ENCODE measurements at regions not wholly inside any gene's neighbourhood (a gene's known extent, or its start where the extent isn't known, plus 50 kb on each side); places are given as distances from the start of the nearest gene placed in this dataset.
"Not testable (repeated sequence)": the region's sequence is repeated elsewhere in the genome, so short reads cannot be mapped to it uniquely, and the experiment has no call there.

- Histone ChIP-seq H3K4me3 (no peak overlapping the region), H3K9ac (ENCODE audit: low read depth in 2 of 2, low read length in 2 of 2) (no peak overlapping the region), H3K27ac (no peak overlapping the region), H3K27me3 (no peaks in the 10 kb centered on the region), H3K9me3 (no peaks in the 10 kb centered on the region), H3K36me3 (no peaks in the 10 kb centered on the region), H3K4me1 (no peaks in the 10 kb centered on the region)
- DNase-seq: no peak
- intact Hi-C loops (cut with DNase I): no loop called here
- TF ChIP-seq, protein P1, sequence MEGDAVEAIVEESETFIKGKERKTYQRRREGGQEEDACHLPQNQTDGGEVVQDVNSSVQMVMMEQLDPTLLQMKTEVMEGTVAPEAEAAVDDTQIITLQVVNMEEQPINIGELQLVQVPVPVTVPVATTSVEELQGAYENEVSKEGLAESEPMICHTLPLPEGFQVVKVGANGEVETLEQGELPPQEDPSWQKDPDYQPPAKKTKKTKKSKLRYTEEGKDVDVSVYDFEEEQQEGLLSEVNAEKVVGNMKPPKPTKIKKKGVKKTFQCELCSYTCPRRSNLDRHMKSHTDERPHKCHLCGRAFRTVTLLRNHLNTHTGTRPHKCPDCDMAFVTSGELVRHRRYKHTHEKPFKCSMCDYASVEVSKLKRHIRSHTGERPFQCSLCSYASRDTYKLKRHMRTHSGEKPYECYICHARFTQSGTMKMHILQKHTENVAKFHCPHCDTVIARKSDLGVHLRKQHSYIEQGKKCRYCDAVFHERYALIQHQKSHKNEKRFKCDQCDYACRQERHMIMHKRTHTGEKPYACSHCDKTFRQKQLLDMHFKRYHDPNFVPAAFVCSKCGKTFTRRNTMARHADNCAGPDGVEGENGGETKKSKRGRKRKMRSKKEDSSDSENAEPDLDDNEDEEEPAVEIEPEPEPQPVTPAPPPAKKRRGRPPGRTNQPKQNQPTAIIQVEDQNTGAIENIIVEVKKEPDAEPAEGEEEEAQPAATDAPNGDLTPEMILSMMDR (IDR thresholded peaks at IDR 0.05): no peak
Observed at GRCh38 chr19:30287973-30288372, 84.2 kb upstream of the ZNF536 start.

DNA sequence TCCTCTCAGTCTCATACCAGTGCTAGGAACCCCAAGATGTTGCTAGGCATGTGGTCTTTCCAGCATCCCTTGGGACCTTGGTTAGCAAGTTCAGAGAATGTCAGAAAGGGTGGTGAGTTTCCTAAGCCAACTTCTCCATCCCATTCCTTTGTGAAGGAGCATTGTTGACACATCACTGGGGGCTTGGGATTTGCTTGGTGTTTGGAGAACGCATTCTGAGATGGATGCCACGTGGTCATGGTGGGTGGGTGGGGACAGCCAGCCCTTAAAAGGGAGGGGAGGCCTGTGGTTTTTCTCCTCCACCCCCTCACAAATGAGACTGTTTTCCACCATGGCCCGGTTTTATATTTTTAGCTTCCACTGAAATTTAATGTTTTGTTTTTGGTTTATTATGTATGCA, 83.3 kb upstream of the ZNF536 start:
- Histone ChIP-seq H3K9ac (ENCODE audit: low read depth in 2 of 2, low read length in 2 of 2) (no peak overlapping the region), H3K9me3 (no peaks in the 10 kb centered on the region), H3K27ac (no peak overlapping the region), H3K4me1 (no peaks in the 10 kb centered on the region), H3K36me3 (no peaks in the 10 kb centered on the region), H3K4me3 (no peak overlapping the region), H3K27me3 (no peaks in the 10 kb centered on the region)
- TF ChIP-seq, protein P1 (IDR thresholded peaks at IDR 0.05): no peak
- intact Hi-C loops (cut with DNase I): no loop called here
- DNase-seq: no peak

GRCh38 chr19:30289336-30289735, 82.8 kb upstream of the ZNF536 start:
- Histone ChIP-seq H3K9ac (ENCODE audit: low read depth in 2 of 2, low read length in 2 of 2) (no peak overlapping the region), H3K9me3 (no peaks in the 10 kb centered on the region), H3K4me1 (no peaks in the 10 kb centered on the region), H3K4me3 (no peak overlapping the region), H3K36me3 (no peaks in the 10 kb centered on the region), H3K27me3 (no peaks in the 10 kb centered on the region), H3K27ac (no peak overlapping the region)
- intact Hi-C loops (cut with DNase I): no loop called here
- no peak for DNase-seq
- TF ChIP-seq, protein P1 (IDR thresholded peaks at IDR 0.05): no peak

DNA sequence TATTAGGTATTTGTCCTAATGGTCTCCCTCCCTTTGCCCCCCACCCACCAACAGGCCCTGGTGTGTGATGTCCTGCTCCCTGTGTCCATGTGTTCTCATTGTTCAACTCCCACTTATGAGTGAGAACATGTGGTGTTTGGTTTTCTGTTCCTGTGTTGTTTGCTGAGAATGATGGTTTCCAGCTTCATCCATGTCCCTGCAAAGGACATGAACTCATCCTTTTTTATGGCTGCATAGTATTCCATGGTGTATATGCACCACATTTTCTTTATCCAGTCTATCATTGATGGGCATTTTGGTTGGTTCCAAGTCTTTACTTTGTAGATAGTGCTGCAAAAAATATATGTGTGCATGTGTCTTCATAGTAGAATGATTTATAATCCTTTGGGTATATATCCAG, 81.4 kb upstream of the ZNF536 start:
- H3K4me1 ChIP-seq; H3K27ac ChIP-seq; intact Hi-C loops (cut with DNase I); H3K27me3 ChIP-seq; H3K4me3 ChIP-seq; H3K36me3 ChIP-seq; H3K9ac ChIP-seq (ENCODE audit: low read depth in 2 of 2, low read length in 2 of 2); DNase-seq; H3K9me3 ChIP-seq: not testable (repeated sequence)

GRCh38 chr19:30293051-30293785, 79.0 kb upstream of the ZNF536 start:
- TF ChIP-seq, protein P1 (IDR thresholded peaks at IDR 0.05): no peak
- Histone ChIP-seq H3K9me3 (no peaks in the 10 kb centered on the region), H3K27ac (no peak overlapping the region), H3K4me1 (no peaks in the 10 kb centered on the region), H3K9ac (ENCODE audit: low read depth in 2 of 2, low read length in 2 of 2) (no peak overlapping the region), H3K36me3 (no peaks in the 10 kb centered on the region), H3K27me3 (no peaks in the 10 kb centered on the region), H3K4me3 (no peak overlapping the region)
- DNase-seq: no peak
- intact Hi-C loops (cut with DNase I): no loop called here

GRCh38 chr19:30297969-30298368, 74.2 kb upstream of the ZNF536 start:
- no peak overlapping the region for H3K4me3 ChIP-seq
- no peak for DNase-seq
- no peaks in the 10 kb centered on the region for H3K9me3 ChIP-seq
- no peaks in the 10 kb centered on the region for H3K4me1 ChIP-seq
- intact Hi-C loops (cut with DNase I): no loop called here
- H3K36me3 ChIP-seq: no peaks in the 10 kb centered on the region
- H3K27me3 ChIP-seq: no peaks in the 10 kb centered on the region
- TF ChIP-seq, protein P1 (IDR thresholded peaks at IDR 0.05): no peak
- no peak overlapping the region for H3K9ac ChIP-seq (ENCODE audit: low read depth in 2 of 2, low read length in 2 of 2)
- no peak overlapping the region for H3K27ac ChIP-seq
